Colonic mucosa (tissue), 4 donors: ENCODE measurements at regions not wholly inside any gene's neighbourhood (a gene's known extent, or its start where the extent isn't known, plus 50 kb on each side); places are given as distances from the start of the nearest gene placed in this dataset.

Source experiments
- DNase-seq: peaks from one replicate; pipeline ENCODE4 v3.0.0-alpha.2; 2020
- H3K27ac ChIP-seq: fragments of 200-600 bp; one replicate; pipeline ENCODE4 v1.8.0; 2021
- H3K27me3 ChIP-seq: fragments of 200-600 bp; one replicate; pipeline ENCODE4 v1.8.0; 2021
- H3K36me3 ChIP-seq: fragments of 200-600 bp; one replicate; pipeline ENCODE4 v1.8.0; 2021
- H3K4me1 ChIP-seq: fragments of 200-600 bp; one replicate; pipeline ENCODE4 v1.8.0; 2021; ENCODE audit warnings: mild to moderate bottlenecking
- H3K4me3 ChIP-seq: fragments of 200-600 bp; one replicate; pipeline ENCODE4 v1.8.0; 2021
- H3K9ac ChIP-seq, 2 donors: one replicate each; pipeline ENCODE4 v1.7.0; 2013; ENCODE audit warnings: control low read depth in 2 of 2, low read depth in 2 of 2, low read length in 2 of 2
- H3K9me3 ChIP-seq: fragments of 200-600 bp; one replicate; pipeline ENCODE4 v1.8.0; 2021
- CTCF ChIP-seq: fragments of 200-600 bp; IDR thresholded peaks from one replicate; pipeline ENCODE4 v1.8.0; 2022; ENCODE audit warnings: antibody characterized with exemption, mild to moderate bottlenecking
- intact Hi-C: fragments of 100-400 bp; cut with DNase I; formaldehyde crosslinking; loops from one replicate; pipeline ENCODE4 v1.14.1; 2022
- donor health status: healthy.
- donor health status: DM: no; HTN: no; CAD: no.
- donor health status: DM: no; HTN: no; CAD: no.

GRCh38 chr2:204033611-204034495 lies 97.3 kb downstream of the ICOS start:
- Histone ChIP-seq H3K4me3 (no peak overlapping the region), H3K9me3 (no peaks in the 10 kb centered on the region), H3K36me3 (no peaks in the 10 kb centered on the region), H3K27me3 (no peaks in the 10 kb centered on the region), H3K4me1 (no peaks in the 10 kb centered on the region), H3K27ac (no peak overlapping the region), H3K9ac (no peak overlapping the region)
- DNase-seq, result no peak
- no peak for TF ChIP-seq CTCF
- intact Hi-C loops, result no loop called here

DNA sequence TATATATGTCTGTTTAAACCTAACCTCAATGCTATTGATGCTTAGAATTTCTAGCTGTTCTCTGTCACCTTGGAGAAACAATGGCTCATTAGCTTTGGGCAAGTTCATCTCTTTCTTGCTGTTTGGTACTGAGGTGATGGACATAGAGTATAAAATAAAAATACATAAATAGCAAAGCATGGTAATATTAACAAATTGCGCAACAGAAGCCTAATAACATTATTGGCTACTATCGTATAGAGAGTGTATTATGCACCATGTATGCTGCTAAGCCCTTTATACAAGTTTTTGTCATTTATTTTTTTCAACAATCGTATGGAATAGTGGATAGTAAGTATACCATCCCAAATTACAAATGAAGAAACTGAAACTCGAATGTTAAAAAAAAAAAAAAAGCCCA lies 100.1 kb downstream of the ICOS start:
- Histone ChIP-seq H3K9me3 (no peaks in the 10 kb centered on the region), H3K36me3 (no peaks in the 10 kb centered on the region), H3K27me3 (no peaks in the 10 kb centered on the region), H3K4me3 (no peak overlapping the region), H3K27ac (no peak overlapping the region), H3K4me1 (no peaks in the 10 kb centered on the region), H3K9ac (no peak overlapping the region)
- DNase-seq, result no peak
- no peak for TF ChIP-seq CTCF
- intact Hi-C loops, result no loop called here

DNA sequence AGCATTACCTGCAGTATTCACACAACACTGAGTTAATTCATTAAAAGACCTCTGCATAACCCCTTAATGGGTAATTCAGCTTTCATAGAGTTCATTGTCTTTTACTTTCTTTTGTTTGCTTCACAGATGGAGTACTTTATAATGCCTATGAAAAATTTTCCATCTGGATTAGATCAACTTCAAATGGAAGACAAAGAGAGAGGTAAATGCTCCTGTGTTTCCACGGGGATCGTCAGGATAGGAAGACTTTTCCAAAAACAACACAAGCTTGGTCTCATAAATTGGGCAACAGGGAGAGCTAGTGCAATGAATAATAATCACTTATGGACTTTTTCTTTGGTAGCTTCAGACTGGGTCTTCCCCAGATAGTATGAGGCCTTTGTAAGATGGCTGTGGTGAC lies 100.7 kb downstream of the ICOS start:
- no peak for DNase-seq
- Histone ChIP-seq H3K4me1 (no peaks in the 10 kb centered on the region), H3K36me3 (no peaks in the 10 kb centered on the region), H3K27me3 (no peaks in the 10 kb centered on the region), H3K9me3 (no peaks in the 10 kb centered on the region), H3K27ac (no peak overlapping the region), H3K4me3 (no peak overlapping the region), H3K9ac (no peak overlapping the region)
- intact Hi-C loops, result no loop called here
- TF ChIP-seq CTCF, result no peak

GRCh38 chr2:204039298-204039838 lies 102.8 kb downstream of the ICOS start:
- Histone ChIP-seq H3K9me3 (no peaks in the 10 kb centered on the region), H3K4me1 (no peaks in the 10 kb centered on the region), H3K27me3 (no peaks in the 10 kb centered on the region), H3K9ac (no peak overlapping the region), H3K36me3 (no peaks in the 10 kb centered on the region), H3K27ac (no peak overlapping the region), H3K4me3 (no peak overlapping the region)
- intact Hi-C loops, result no loop called here
- TF ChIP-seq CTCF, result no peak
- no peak for DNase-seq

GRCh38 chr2:204040016-204040415 lies 103.5 kb downstream of the ICOS start:
- no peak overlapping the region for H3K4me3 ChIP-seq
- no peak for DNase-seq
- no peaks in the 10 kb centered on the region for H3K9me3 ChIP-seq
- no peaks in the 10 kb centered on the region for H3K36me3 ChIP-seq
- H3K9ac ChIP-seq, result no peak overlapping the region
- no peak for TF ChIP-seq CTCF
- no peak overlapping the region for H3K27ac ChIP-seq
- intact Hi-C loops, result no loop called here
- H3K27me3 ChIP-seq, result no peaks in the 10 kb centered on the region
- no peaks in the 10 kb centered on the region for H3K4me1 ChIP-seq
